ENCODE measurements at regions not wholly inside any gene's neighbourhood (a gene's known extent, or its start where the extent isn't known, plus 50 kb on each side); places are given as distances from the start of the nearest gene placed in this dataset.
A peak's percentile ranks its signal among the peaks of the same experiment; 100 is the strongest.

GRCh38 chr4:81963015-81963762 lies 410.6 kb downstream of the HNRNPD start:
- DNase-seq (ENCODE audit: low read depth), result no peak

- DNase-seq (ENCODE audit: low read depth), result no peak
Measured at GRCh38 chr4:81960961-81961360, 412.8 kb downstream of the HNRNPD start.

- no peak for DNase-seq (ENCODE audit: low read depth)
Measured at GRCh38 chr4:81954271-81954670, 419.5 kb downstream of the HNRNPD start.

- DNase-seq (ENCODE audit: low read depth), result no peak
Measured at GRCh38 chr4:81951891-81952455, 421.8 kb downstream of the HNRNPD start.

- DNase-seq (ENCODE audit: low read depth), result no peak
Measured at GRCh38 chr4:81946996-81947395, 426.8 kb downstream of the HNRNPD start.

- DNase-seq (ENCODE audit: low read depth), result no peak
Measured at GRCh38 chr4:81930506-81931238, 443.1 kb downstream of the HNRNPD start.

GRCh38 chr4:81923140-81923539 lies 450.7 kb downstream of the HNRNPD start:
- no peak for DNase-seq (ENCODE audit: low read depth)

- DNase-seq (ENCODE audit: low read depth), result no peak
Measured at GRCh38 chr4:81922313-81922712, 450.6 kb upstream of the RASGEF1B start.

GRCh38 chr4:81921751-81922159 lies 450.0 kb upstream of the RASGEF1B start:
- no peak for DNase-seq (ENCODE audit: low read depth)

GRCh38 chr4:81919810-81920209 lies 448.1 kb upstream of the RASGEF1B start:
- no peak for DNase-seq (ENCODE audit: low read depth)

- DNase-seq (ENCODE audit: low read depth), result peak; percentile 19
Measured at GRCh38 chr4:81919223-81919622, 447.5 kb upstream of the RASGEF1B start.

- no peak for DNase-seq (ENCODE audit: low read depth)
Measured at GRCh38 chr4:81915430-81915829, 443.7 kb upstream of the RASGEF1B start.

- DNase-seq (ENCODE audit: low read depth), result no peak
Measured at GRCh38 chr4:81914623-81915022, 442.9 kb upstream of the RASGEF1B start.

GRCh38 chr4:81913427-81913879 lies 441.7 kb upstream of the RASGEF1B start:
- peak; percentile 67 for DNase-seq (ENCODE audit: low read depth)

- DNase-seq (ENCODE audit: low read depth), result no peak
Measured at GRCh38 chr4:81912376-81913030, 440.8 kb upstream of the RASGEF1B start.

GRCh38 chr4:81906905-81907304 lies 435.2 kb upstream of the RASGEF1B start:
- no peak for DNase-seq (ENCODE audit: low read depth)

- no peak for DNase-seq (ENCODE audit: low read depth)
Measured at GRCh38 chr4:81905971-81906370, 434.3 kb upstream of the RASGEF1B start.

- no peak for DNase-seq (ENCODE audit: low read depth)
Measured at GRCh38 chr4:81904121-81904520, 432.4 kb upstream of the RASGEF1B start.

- DNase-seq (ENCODE audit: low read depth), result no peak
Measured at GRCh38 chr4:81903212-81903611, 431.5 kb upstream of the RASGEF1B start.

GRCh38 chr4:81898862-81899504 lies 427.3 kb upstream of the RASGEF1B start:
- no peak for DNase-seq (ENCODE audit: low read depth)

GRCh38 chr4:81896936-81897335 lies 425.2 kb upstream of the RASGEF1B start:
- no peak for DNase-seq (ENCODE audit: low read depth)

Measured in HT1080 (cell line).